ENCODE measurements at regions not wholly inside any gene's neighbourhood (a gene's known extent, or its start where the extent isn't known, plus 50 kb on each side); places are given as distances from the start of the nearest gene placed in this dataset.

GRCh38 chr6:168189200-168190013 lies 110.4 kb upstream of the FRMD1 start:
- no peaks in the 10 kb centered on the region for H3K36me3 ChIP-seq (ENCODE audit: control insufficient read depth in 2 of 2, extremely low read depth in 1 of 2, insufficient read depth in 2 of 2, low read length in 2 of 2)
- H3K27ac ChIP-seq (ENCODE audit: control insufficient read depth, insufficient read depth, low read length) = no peak overlapping the region
- H2AFZ ChIP-seq (ENCODE audit: control insufficient read depth, low read length) = no peak overlapping the region
- H4K20me1 ChIP-seq (ENCODE audit: control insufficient read depth, extremely low read depth, insufficient read depth, low read length) = no peaks in the 10 kb centered on the region
- FAIRE-seq (no peak), DNase-seq (ENCODE audit: low read depth, low spot score) (no peak)
- no peak overlapping the region for H3K4me2 ChIP-seq (ENCODE audit: control insufficient read depth, extremely low read depth, insufficient read depth, low read depth, low read length)
- no peaks in the 10 kb centered on the region for H3K27me3 ChIP-seq (ENCODE audit: control insufficient read depth, extremely low read depth, insufficient read depth, low read length)
- no peaks in the 10 kb centered on the region for H3K9me1 ChIP-seq (ENCODE audit: control insufficient read depth, extremely low read depth, insufficient read depth, low read length)
- no peak for TF ChIP-seq EZH2 (IDR thresholded peaks at IDR 0.05; ENCODE audit: low read length)
- TF ChIP-seq, protein P1, sequence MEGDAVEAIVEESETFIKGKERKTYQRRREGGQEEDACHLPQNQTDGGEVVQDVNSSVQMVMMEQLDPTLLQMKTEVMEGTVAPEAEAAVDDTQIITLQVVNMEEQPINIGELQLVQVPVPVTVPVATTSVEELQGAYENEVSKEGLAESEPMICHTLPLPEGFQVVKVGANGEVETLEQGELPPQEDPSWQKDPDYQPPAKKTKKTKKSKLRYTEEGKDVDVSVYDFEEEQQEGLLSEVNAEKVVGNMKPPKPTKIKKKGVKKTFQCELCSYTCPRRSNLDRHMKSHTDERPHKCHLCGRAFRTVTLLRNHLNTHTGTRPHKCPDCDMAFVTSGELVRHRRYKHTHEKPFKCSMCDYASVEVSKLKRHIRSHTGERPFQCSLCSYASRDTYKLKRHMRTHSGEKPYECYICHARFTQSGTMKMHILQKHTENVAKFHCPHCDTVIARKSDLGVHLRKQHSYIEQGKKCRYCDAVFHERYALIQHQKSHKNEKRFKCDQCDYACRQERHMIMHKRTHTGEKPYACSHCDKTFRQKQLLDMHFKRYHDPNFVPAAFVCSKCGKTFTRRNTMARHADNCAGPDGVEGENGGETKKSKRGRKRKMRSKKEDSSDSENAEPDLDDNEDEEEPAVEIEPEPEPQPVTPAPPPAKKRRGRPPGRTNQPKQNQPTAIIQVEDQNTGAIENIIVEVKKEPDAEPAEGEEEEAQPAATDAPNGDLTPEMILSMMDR (optimal IDR thresholded peaks at IDR 0.05 in 1 of 3, IDR thresholded peaks at IDR 0.05 in 1 of 3, conservative IDR thresholded peaks at IDR 0.05 in 1 of 3; ENCODE audit: extremely low read depth in 1 of 3, insufficient read depth in 2 of 3, low read length in 3 of 3) = no peak
- H3K9ac ChIP-seq (ENCODE audit: control insufficient read depth, extremely low read depth, insufficient read depth, low read length) = no peak overlapping the region
- no peak overlapping the region for H3K4me3 ChIP-seq (ENCODE audit: control insufficient read depth in 2 of 3, extremely low read depth in 1 of 3, insufficient read depth in 2 of 3, low read depth in 1 of 3, low read length in 3 of 3)
- H3K4me1 ChIP-seq (ENCODE audit: control insufficient read depth, extremely low read depth, insufficient read depth, low read length) = no peaks in the 10 kb centered on the region
- dilution Hi-C loops (cut with MboI; ENCODE audit: extremely low pct_ligation_motif_present, low sequenced_read_pairs) = no loop called here
- H3K9me3 ChIP-seq (ENCODE audit: control insufficient read depth, low read depth, low read length) = no peaks in the 10 kb centered on the region
- H3K79me2 ChIP-seq (ENCODE audit: control insufficient read depth, insufficient read depth, low read length) = no peaks in the 10 kb centered on the region

GRCh38 chr6:168188369-168189199 lies 109.6 kb upstream of the FRMD1 start:
- H3K9me3 ChIP-seq (ENCODE audit: control insufficient read depth, low read depth, low read length) = no peaks in the 10 kb centered on the region
- TF ChIP-seq, protein P1 (optimal IDR thresholded peaks at IDR 0.05 in 1 of 3, IDR thresholded peaks at IDR 0.05 in 1 of 3, conservative IDR thresholded peaks at IDR 0.05 in 1 of 3; ENCODE audit: extremely low read depth in 1 of 3, insufficient read depth in 2 of 3, low read length in 3 of 3) = no peak
- no peak for TF ChIP-seq EZH2 (IDR thresholded peaks at IDR 0.05; ENCODE audit: low read length)
- no peak overlapping the region for H3K4me2 ChIP-seq (ENCODE audit: control insufficient read depth, extremely low read depth, insufficient read depth, low read depth, low read length)
- H3K36me3 ChIP-seq (ENCODE audit: control insufficient read depth in 2 of 2, extremely low read depth in 1 of 2, insufficient read depth in 2 of 2, low read length in 2 of 2) = no peaks in the 10 kb centered on the region
- no peak for DNase-seq (ENCODE audit: low read depth, low spot score)
- H3K4me1 ChIP-seq (ENCODE audit: control insufficient read depth, extremely low read depth, insufficient read depth, low read length) = no peaks in the 10 kb centered on the region
- H2AFZ ChIP-seq (ENCODE audit: control insufficient read depth, low read length) = no peak overlapping the region
- no peaks in the 10 kb centered on the region for H4K20me1 ChIP-seq (ENCODE audit: control insufficient read depth, extremely low read depth, insufficient read depth, low read length)
- no peaks in the 10 kb centered on the region for H3K79me2 ChIP-seq (ENCODE audit: control insufficient read depth, insufficient read depth, low read length)
- no peak overlapping the region for H3K27ac ChIP-seq (ENCODE audit: control insufficient read depth, insufficient read depth, low read length)
- FAIRE-seq = no peak
- no peak overlapping the region for H3K9ac ChIP-seq (ENCODE audit: control insufficient read depth, extremely low read depth, insufficient read depth, low read length)
- H3K4me3 ChIP-seq (ENCODE audit: control insufficient read depth in 2 of 3, extremely low read depth in 1 of 3, insufficient read depth in 2 of 3, low read depth in 1 of 3, low read length in 3 of 3) = no peak overlapping the region
- no peaks in the 10 kb centered on the region for H3K9me1 ChIP-seq (ENCODE audit: control insufficient read depth, extremely low read depth, insufficient read depth, low read length)
- dilution Hi-C loops (cut with MboI; ENCODE audit: extremely low pct_ligation_motif_present, low sequenced_read_pairs) = no loop called here
- no peaks in the 10 kb centered on the region for H3K27me3 ChIP-seq (ENCODE audit: control insufficient read depth, extremely low read depth, insufficient read depth, low read length)
